ENCODE measurements at regions not wholly inside any gene's neighbourhood (a gene's known extent, or its start where the extent isn't known, plus 50 kb on each side); places are given as distances from the start of the nearest gene placed in this dataset.

DNA sequence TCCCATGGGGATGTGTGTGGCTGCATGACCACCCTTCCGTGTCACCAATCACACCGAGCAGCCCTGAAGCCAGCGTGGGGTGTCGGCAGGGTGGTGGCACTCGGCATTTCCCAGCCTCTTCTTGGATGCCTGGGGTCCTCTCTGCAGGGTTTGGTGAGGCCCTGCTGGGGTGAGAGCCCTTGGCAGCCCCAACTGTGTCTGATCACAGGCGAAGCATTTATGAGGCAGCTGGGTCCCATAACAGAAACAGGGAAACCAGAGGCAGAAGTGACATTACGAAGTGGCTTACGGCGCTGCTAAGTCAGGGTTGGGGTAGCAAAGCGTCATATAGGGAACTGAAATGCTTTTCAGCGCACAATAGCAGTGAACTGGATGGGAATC is 92.3 kb upstream of the SEPTIN5 start:
- Mint-ChIP-seq H3K4me1 (ENCODE audit: low read depth) (peaks cover 10% of the 10 kb centered on the region), H3K36me3 (ENCODE audit: low read depth) (no peaks in the 10 kb centered on the region), H3K27ac (no peak overlapping the region), H3K9me3 (no peaks in the 10 kb centered on the region), H3K27me3 (ENCODE audit: low read depth) (no peaks in the 10 kb centered on the region), H3K4me3 (no peak overlapping the region)
- DNase-seq (ENCODE audit: low spot score), result no peak

DNA sequence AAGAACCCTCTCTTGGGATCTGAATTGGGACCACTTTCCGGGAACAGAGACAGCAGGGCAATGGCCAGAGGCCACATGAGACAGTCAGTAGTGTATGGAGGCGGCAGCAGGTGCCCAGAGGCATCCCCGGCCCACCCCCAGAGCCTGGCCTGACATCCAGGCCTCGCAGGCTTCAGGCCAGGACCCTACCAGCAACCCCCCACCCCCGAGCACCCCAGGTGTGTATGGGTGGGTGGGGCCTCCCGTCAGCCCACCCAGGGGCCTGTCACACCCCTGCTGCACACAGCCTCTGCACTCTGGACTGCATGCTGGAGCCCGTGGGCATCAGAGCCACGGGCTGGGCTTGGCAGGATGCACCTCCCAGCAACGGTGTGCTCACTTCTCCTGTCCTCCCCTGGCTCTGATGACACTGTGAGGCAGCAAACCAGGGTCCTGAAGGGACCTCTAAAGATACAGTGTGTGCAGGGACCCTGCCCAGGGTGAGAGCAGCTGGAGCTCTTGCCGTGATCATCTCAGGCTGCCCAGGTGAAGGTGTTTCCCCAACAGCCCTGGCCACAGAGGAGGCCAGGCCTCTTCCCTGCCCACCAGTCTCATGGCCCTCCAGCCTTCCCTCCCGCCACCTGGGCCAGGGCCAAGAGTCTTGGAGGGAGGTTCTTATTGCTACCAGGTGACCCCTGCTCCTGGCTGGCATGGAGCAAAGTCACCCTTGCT is 88.8 kb upstream of the SEPTIN5 start:
- Mint-ChIP-seq H3K4me1 (ENCODE audit: low read depth) (peaks cover 3% of the 10 kb centered on the region), H3K36me3 (ENCODE audit: low read depth) (no peaks in the 10 kb centered on the region), H3K9me3 (no peaks in the 10 kb centered on the region), H3K27ac (no peak overlapping the region), H3K27me3 (ENCODE audit: low read depth) (peaks cover 2% of the 10 kb centered on the region), H3K4me3 (no peak overlapping the region)
- no peak for DNase-seq (ENCODE audit: low spot score)

DNA sequence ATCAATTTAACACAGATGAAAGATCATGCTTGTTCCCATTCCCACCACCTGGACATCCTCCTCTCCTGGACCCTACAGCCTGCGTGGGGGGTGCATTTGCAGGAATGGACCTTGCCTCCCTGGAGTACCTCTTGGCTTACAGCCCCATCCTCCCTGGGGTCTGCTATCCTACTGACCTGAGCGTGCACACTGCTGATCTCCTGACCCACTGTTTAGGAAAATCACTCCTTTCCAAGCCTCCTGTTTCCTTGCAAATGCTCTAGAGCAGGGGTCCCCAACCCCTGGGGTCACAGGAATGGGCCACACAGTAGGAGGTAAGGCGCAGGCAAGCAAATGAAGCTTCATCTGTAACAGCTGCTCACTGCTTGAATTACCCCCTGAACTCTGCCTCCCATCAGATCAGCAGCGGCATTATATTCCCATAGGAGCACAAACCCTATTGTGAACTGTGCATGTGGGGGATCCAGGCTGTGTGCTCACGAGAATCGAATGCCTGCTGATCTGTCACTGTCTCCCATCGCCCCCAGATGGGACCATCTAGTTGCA is 88.2 kb upstream of the SEPTIN5 start:
- Mint-ChIP-seq H3K27me3 (ENCODE audit: low read depth) (peaks cover 2% of the 10 kb centered on the region), H3K36me3 (ENCODE audit: low read depth) (no peaks in the 10 kb centered on the region), H3K4me1 (ENCODE audit: low read depth) (peaks cover 3% of the 10 kb centered on the region), H3K27ac (no peak overlapping the region), H3K4me3 (no peak overlapping the region), H3K9me3 (no peaks in the 10 kb centered on the region)
- no peak for DNase-seq (ENCODE audit: low spot score)

DNA sequence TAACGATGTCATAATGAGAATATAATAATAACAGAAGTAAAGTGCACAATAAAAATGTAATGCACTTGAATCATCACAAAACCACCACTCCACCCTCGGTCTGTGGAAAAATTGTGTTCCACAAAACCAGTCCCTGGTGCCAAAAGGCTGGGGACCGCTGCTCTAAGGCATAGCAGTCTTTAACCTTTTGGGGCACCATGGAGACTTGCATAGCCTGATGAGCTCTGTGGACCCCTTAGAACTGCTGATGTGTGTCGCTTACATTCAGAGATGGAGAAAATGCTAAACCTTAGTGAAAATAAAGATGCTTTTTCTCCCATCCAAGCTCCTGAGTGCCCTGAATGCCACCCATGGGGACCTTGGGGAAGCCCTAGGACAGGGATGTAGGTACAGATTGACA is 87.6 kb upstream of the SEPTIN5 start:
- Mint-ChIP-seq H3K4me3 (no peak overlapping the region), H3K4me1 (ENCODE audit: low read depth) (peaks cover 3% of the 10 kb centered on the region), H3K27me3 (ENCODE audit: low read depth) (peaks cover 2% of the 10 kb centered on the region), H3K27ac (no peak overlapping the region), H3K36me3 (ENCODE audit: low read depth) (no peaks in the 10 kb centered on the region), H3K9me3 (no peaks in the 10 kb centered on the region)
- no peak for DNase-seq (ENCODE audit: low spot score)

DNA sequence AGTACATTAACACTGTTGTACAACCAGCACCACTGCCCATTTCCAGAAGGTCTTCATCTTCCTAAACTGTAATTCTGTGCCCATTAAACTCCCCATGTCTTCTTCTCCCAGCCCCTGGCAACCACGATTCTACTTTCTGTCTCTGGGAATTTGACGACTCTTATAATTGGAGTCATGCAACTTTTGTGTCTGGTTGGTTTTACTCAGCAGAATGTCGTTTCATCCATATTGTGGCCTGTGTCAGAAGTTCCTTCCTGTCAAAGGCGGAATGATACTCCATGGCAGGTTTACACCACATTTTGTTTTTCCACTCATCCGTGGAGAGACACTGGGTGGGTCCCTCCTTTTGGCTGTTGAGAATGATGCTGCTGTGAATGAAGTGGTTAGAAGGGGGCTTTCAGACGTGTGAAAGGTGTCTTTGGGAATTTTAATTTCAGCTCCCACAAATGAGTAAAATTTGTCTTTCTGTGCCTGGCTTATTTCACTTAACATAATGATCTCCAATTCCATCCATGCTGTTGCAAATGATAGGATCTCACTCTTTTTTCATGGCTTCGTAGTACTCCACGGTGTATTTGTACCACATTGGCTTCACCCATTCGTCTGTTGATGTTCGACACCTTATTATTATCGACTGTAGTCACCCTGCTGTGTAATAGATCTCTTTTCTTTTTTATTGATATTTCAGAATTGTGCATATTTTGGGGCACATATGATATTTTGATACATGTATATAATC is 86.1 kb upstream of the SEPTIN5 start:
- Mint-ChIP-seq H3K36me3 (ENCODE audit: low read depth) (no peaks in the 10 kb centered on the region), H3K27me3 (ENCODE audit: low read depth) (peaks cover 6% of the 10 kb centered on the region), H3K27ac (no peak overlapping the region), H3K9me3 (no peaks in the 10 kb centered on the region), H3K4me1 (ENCODE audit: low read depth) (peaks cover 3% of the 10 kb centered on the region), H3K4me3 (no peak overlapping the region)
- no peak for DNase-seq (ENCODE audit: low spot score)

DNA sequence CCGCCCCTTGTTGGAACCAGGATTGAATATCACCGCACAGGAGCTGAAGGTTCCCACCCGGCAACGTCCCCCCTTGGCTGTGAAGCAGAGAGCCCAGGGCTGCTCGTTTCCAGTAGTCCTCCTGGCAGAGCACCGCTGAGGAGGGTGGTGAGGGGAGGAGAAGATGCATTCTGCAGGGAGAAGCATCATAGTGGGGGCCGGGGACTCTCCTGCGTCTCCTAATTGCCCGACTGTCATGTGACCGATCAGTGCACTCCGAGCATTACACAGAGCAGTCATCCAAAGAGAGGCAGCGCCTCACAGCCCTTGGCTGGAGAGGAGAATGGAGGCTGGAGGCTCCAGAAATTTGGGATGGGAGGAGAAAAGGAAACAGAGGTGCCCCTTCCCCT is 85.0 kb upstream of the SEPTIN5 start:
- Mint-ChIP-seq H3K36me3 (ENCODE audit: low read depth) (no peaks in the 10 kb centered on the region), H3K4me3 (no peak overlapping the region)

DNA sequence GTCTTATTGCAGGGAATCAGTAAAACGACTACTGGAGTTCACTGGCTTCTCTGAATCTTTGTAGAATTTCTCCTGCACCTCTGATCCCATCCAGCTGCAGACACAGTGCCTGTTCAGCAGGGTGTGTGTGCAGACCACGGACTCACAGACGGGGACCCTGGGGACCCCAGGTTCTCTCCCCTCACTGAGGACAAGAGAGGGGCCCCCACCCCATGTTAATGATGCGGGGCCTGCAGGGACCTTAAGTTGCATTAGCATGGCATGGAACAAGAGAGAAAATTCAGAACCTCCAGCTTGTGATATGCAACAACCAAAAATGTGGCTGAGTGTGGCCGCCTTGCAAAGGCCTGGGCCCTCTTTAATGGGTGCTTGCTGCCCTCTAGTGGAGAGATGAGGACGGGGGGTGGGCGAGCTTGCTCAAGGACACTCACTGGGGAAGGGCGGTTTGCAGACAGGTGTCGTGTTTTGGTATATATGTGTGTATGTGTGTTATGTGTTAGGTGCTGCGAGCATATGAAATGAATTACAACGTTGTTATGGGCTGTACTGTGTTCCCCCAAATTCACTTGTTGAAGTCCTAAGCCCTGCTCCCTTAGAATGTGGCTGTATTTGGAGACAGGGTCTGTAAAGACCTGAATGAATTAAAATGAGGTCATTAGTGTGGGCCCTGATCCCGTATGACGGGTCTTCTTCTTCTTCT is 84.4 kb upstream of the SEPTIN5 start:
- Mint-ChIP-seq H3K9me3 (no peaks in the 10 kb centered on the region), H3K27me3 (ENCODE audit: low read depth) (peaks cover 6% of the 10 kb centered on the region), H3K36me3 (ENCODE audit: low read depth) (no peaks in the 10 kb centered on the region), H3K4me1 (ENCODE audit: low read depth) (peaks cover 3% of the 10 kb centered on the region), H3K27ac (no peak overlapping the region), H3K4me3 (no peak overlapping the region)
- DNase-seq (ENCODE audit: low spot score), result peak; percentile 69

More for the DNA sequence above, 85.0 kb upstream of the SEPTIN5 start:
- peak overlapping the region; percentile 31 for H3K27ac Mint-ChIP-seq
- no peak for DNase-seq (ENCODE audit: low spot score)
- peaks cover 3% of the 10 kb centered on the region for H3K4me1 Mint-ChIP-seq (ENCODE audit: low read depth)
- peaks cover 6% of the 10 kb centered on the region for H3K27me3 Mint-ChIP-seq (ENCODE audit: low read depth)
- H3K9me3 Mint-ChIP-seq, result no peaks in the 10 kb centered on the region

DNA sequence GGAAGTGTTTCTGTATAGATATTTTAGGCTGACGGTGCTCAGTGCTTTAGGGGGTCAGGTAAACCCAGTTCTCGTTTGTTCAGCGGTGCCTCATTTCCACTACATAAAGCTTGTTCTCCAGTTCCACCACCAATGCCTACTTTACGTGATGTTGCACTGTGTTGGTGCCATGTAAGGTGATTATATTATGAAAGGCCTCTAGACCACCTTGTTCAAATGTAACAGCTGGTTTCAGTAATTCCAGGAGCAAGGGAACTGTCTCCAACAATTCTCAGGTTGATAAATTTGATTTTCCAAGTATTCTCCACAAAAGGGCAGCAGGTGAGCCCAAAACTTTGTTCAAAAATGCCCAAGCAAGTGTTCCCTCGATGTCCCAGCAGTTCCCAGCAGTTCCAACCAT is 83.7 kb upstream of the SEPTIN5 start:
- peaks cover 6% of the 10 kb centered on the region for H3K27me3 Mint-ChIP-seq (ENCODE audit: low read depth)
- no peaks in the 10 kb centered on the region for H3K36me3 Mint-ChIP-seq (ENCODE audit: low read depth)
- H3K4me1 Mint-ChIP-seq (ENCODE audit: low read depth), result peaks cover 3% of the 10 kb centered on the region
- no peaks in the 10 kb centered on the region for H3K9me3 Mint-ChIP-seq
- H3K27ac Mint-ChIP-seq, result no peak overlapping the region
- no peak overlapping the region for H3K4me3 Mint-ChIP-seq
- DNase-seq (ENCODE audit: low spot score), result no peak

DNA sequence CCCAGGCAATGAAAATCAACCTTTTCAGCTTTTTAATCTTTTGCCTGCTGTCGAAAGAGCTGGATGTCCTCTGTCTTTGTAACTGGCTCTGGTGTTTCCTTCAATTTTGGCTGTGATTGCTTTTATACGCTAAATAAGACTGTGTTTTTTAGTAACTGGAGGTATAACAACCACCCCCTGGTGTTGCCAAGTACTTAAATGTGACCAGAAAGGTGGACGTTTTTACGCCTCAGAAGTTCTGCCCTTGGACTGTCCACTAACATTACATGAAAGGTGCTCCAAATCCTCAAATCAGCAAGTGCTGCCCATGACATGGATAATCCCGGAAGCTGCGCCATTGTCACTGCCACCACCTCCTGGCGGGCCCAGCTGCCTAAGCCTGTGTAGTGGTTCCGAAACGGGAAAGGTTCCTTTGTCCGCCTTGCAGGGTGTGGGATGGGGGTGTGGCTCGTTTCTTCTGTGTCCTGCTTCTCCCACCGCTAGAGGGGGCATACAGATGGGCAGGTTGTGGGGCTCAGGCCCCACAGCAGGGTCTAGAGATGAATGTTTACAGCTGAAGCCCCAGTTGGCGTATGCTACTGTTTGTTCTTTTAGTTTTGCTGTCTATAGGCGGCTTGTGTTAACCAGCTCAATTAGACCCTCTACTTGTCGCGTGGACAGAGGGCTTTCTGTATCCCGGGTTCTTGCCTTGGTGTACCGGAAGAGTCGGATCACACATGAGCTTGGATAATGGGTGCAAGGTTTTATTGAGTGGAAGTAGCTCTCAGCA is 82.2 kb upstream of the SEPTIN5 start:
- no peaks in the 10 kb centered on the region for H3K9me3 Mint-ChIP-seq
- no peak overlapping the region for H3K27ac Mint-ChIP-seq
- peaks cover 6% of the 10 kb centered on the region for H3K27me3 Mint-ChIP-seq (ENCODE audit: low read depth)
- peaks cover 3% of the 10 kb centered on the region for H3K4me1 Mint-ChIP-seq (ENCODE audit: low read depth)
- no peak for DNase-seq (ENCODE audit: low spot score)
- no peak overlapping the region for H3K4me3 Mint-ChIP-seq
- H3K36me3 Mint-ChIP-seq (ENCODE audit: low read depth), result no peaks in the 10 kb centered on the region

DNA sequence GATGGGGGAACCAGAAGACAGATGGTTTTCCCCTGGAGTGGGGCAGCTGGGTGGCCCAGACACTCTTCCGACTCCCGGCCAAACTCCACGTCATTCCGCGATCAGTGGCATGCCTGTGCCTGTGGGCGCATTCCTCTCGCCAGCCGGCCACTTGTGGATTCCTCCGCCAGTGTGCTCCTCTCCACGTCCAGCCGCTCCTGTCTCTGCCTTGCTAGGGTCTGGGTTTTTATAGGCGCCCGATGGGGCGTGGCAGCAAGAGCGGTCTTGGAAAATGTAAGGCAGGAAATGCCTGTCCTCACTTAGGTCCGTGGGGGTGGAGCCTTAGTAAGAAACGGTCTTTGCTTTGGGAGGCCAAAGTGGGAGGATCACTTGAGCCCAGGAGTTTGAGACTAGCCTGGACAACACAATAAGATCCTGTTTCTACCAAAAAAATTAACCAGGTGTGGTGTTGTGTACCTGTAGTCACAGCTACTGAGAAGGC is 81.6 kb upstream of the SEPTIN5 start:
- H3K36me3 Mint-ChIP-seq (ENCODE audit: low read depth), result no peaks in the 10 kb centered on the region
- no peaks in the 10 kb centered on the region for H3K9me3 Mint-ChIP-seq
- H3K27me3 Mint-ChIP-seq (ENCODE audit: low read depth), result peaks cover 6% of the 10 kb centered on the region
- DNase-seq (ENCODE audit: low spot score), result no peak
- no peak overlapping the region for H3K27ac Mint-ChIP-seq
- H3K4me1 Mint-ChIP-seq (ENCODE audit: low read depth), result peaks cover 3% of the 10 kb centered on the region
- no peak overlapping the region for H3K4me3 Mint-ChIP-seq

DNA sequence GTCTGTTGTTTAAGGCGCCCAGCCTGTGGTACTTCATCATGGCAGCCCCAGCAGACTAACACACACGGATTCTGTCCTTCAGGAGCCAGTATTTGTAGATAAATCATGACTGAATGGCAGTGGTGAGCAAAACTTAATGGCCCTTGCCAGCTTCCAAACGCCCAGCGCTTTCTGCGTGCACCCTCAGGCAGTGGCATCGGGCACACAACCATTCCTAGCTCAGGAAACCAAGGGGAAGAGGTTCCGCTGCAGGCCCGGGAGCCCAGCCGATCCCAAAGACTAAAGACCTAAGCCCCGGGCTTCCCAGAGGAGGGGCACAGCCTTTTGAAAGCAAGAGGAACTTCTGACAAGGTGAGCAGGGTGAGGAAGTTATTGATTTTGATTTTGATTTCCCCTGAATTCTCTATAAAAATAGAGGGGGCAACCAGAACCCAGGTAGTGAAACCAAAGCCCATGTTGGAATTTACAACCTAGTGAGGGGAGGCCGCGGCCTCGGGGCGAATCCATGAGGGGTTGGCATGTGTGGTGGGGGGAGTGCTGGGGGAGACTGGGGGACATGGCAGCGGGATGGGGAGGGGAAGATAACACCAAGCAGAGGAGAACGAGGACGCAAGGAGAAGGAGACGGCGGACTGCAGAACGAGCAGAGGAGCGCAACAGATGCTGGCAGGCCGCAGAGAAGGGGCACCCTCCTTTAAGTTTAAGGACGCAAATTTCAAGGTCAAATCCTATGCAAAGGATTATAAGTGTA is 79.9 kb upstream of the SEPTIN5 start:
- Mint-ChIP-seq H3K4me1 (ENCODE audit: low read depth) (peaks cover 3% of the 10 kb centered on the region), H3K9me3 (no peaks in the 10 kb centered on the region), H3K4me3 (no peak overlapping the region), H3K27ac (no peak overlapping the region), H3K36me3 (ENCODE audit: low read depth) (no peaks in the 10 kb centered on the region), H3K27me3 (ENCODE audit: low read depth) (peaks cover 6% of the 10 kb centered on the region)
- no peak for DNase-seq (ENCODE audit: low spot score)

DNA sequence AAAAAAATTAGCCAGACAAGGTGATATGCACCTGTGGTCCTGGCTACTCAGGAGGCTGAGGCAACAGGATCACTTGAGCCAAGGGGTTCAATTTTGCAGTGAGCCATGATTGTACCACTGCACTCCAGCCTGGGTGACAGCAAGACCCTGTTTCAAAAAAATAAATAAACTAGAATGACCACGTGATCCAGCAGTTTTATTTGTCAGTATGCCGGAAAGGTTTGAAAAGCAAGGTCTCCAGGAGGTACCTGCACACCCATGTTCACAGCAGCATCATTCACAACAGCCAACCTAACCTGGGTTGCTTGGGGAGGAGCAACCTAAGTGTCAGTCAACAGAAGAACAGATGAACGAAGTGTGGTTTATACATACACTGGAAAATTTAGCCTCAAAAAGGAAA is 78.7 kb upstream of the SEPTIN5 start:
- Mint-ChIP-seq H3K4me1 (ENCODE audit: low read depth) (no peaks in the 10 kb centered on the region), H3K27ac (no peak overlapping the region), H3K27me3 (ENCODE audit: low read depth) (peaks cover 3% of the 10 kb centered on the region)

More for the DNA sequence above, 78.7 kb upstream of the SEPTIN5 start:
- H3K4me3 Mint-ChIP-seq, result no peak overlapping the region
- no peak for DNase-seq (ENCODE audit: low spot score)
- H3K9me3 Mint-ChIP-seq, result no peaks in the 10 kb centered on the region
- H3K36me3 Mint-ChIP-seq (ENCODE audit: low read depth), result no peaks in the 10 kb centered on the region
